Uterus (tissue), 3 donors: ENCODE measurements at regions not wholly inside any gene's neighbourhood (a gene's known extent, or its start where the extent isn't known, plus 50 kb on each side); places are given as distances from the start of the nearest gene placed in this dataset.

ENCODE experiments used
- DNase-seq, 2 donors: peaks; one replicate each; pipeline ENCODE4 v3.0.0-alpha.2; 2019 to 2020
- H3K27ac ChIP-seq, 2 donors: fragments of 200-600 bp; sonication (generic); 1 replicate in 1 of 2; 2 replicates in 1 of 2; pipeline ENCODE4 v1.5.1; 2016 to 2018
- H3K27me3 ChIP-seq, 2 donors: fragments of 200-600 bp; sonication (generic); one replicate each; pipeline ENCODE4 v1.5.1; 2018 to 2019; ENCODE audit warnings: control low read depth in 1 of 2
- H3K36me3 ChIP-seq, 2 donors: fragments of 200-600 bp; sonication (generic); one replicate each; pipeline ENCODE4 v1.5.1; 2019; ENCODE audit warnings: control low read depth in 1 of 2
- H3K4me1 ChIP-seq, 2 donors: fragments of 200-600 bp; sonication (generic); one replicate each; pipeline ENCODE4 v1.5.1; 2018 to 2019; ENCODE audit warnings: control low read depth in 1 of 2
- H3K4me3 ChIP-seq, 2 donors: fragments of 200-600 bp; sonication (generic); 1 replicate in 1 of 2; 2 replicates in 1 of 2; pipeline ENCODE4 v1.5.1; 2018 to 2019; ENCODE audit warnings: mild to moderate bottlenecking in 1 of 2
- H3K9me3 ChIP-seq, 2 donors: fragments of 200-600 bp; sonication (generic); one replicate each; pipeline ENCODE4 v1.5.1; 2019; ENCODE audit warnings: control low read depth in 1 of 2
- POLR2A ChIP-seq, 2 donors: fragments of 450-650 bp; IDR thresholded peaks; one replicate each; pipeline ENCODE4 v1.6.1; 2016; ENCODE audit warnings: antibody characterized with exemption in 2 of 2, mild to moderate bottlenecking in 1 of 2, moderate library complexity in 1 of 2
- intact Hi-C: fragments of 100-400 bp; cut with DNase I; formaldehyde crosslinking; loops from one replicate; pipeline ENCODE4 v1.15.1; 2023; ENCODE audit warnings: low total_unique reads
- TF ChIP-seq, protein P1 (sequence below), 4 experiments: fragments of 200-600 bp in 2 of 4; fragments of 450-650 bp in 2 of 4; sonication (generic) in 2 of 4; IDR thresholded peaks; one replicate each; pipeline ENCODE4 v1.5.1; 2016 to 2019; ENCODE audit warnings: antibody characterized with exemption in 4 of 4, mild to moderate bottlenecking in 2 of 4, moderate library complexity in 1 of 4
- donor health status: DM: yes; HTN: yes; CAD: no.

DNA sequence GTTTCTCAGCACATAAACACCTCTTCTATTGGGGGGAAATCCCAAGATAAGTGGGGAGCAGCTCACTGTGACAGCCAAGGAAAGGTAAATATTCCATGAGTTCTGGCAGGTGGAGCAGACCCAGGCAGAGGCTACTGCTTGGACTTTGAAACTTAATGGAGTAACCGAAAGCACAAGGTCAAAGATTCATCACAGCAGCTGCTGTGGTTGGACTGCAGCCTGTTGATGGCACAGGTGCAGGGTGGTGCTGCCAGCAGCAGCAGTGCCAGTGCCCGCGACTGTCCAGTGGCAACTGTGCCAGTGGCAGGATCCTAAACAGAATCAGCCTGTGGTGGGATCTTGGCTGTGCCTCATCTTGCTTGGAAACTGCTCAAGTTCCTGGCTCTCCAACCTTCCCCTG lies 81.4 kb upstream of the ARID2 start:
- DNase-seq = no peak
- intact Hi-C loops = no loop called here
- no peaks in the 10 kb centered on the region for H3K27me3 ChIP-seq
- H3K9me3 ChIP-seq = no peaks in the 10 kb centered on the region
- TF ChIP-seq POLR2A (IDR thresholded peaks at IDR 0.05) = no peak
- TF ChIP-seq, protein P1, sequence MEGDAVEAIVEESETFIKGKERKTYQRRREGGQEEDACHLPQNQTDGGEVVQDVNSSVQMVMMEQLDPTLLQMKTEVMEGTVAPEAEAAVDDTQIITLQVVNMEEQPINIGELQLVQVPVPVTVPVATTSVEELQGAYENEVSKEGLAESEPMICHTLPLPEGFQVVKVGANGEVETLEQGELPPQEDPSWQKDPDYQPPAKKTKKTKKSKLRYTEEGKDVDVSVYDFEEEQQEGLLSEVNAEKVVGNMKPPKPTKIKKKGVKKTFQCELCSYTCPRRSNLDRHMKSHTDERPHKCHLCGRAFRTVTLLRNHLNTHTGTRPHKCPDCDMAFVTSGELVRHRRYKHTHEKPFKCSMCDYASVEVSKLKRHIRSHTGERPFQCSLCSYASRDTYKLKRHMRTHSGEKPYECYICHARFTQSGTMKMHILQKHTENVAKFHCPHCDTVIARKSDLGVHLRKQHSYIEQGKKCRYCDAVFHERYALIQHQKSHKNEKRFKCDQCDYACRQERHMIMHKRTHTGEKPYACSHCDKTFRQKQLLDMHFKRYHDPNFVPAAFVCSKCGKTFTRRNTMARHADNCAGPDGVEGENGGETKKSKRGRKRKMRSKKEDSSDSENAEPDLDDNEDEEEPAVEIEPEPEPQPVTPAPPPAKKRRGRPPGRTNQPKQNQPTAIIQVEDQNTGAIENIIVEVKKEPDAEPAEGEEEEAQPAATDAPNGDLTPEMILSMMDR (IDR thresholded peaks at IDR 0.05) = no peak
- H3K4me3 ChIP-seq = no peak overlapping the region
- no peaks in the 10 kb centered on the region for H3K4me1 ChIP-seq
- H3K36me3 ChIP-seq = no peaks in the 10 kb centered on the region
- no peak overlapping the region for H3K27ac ChIP-seq

DNA sequence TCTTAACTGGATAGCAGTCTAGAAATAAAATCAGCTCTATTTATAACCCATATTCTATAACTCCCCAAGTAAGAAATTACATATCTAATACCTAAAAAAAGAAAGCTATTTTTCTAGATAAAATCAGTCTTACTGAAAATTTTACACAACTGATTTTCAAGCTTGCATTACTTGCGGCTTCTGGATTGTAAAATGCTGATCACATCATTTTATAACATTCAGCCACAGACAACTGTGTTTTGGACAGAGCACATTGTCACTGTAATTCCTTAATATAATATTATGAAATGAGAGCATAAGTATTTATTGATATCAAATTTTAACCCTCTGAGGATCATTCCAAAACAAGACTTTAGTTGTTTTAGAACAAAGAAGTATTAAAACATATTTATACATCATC lies 78.5 kb upstream of the ARID2 start:
- Histone ChIP-seq H3K4me1 (no peaks in the 10 kb centered on the region), H3K9me3 (no peaks in the 10 kb centered on the region), H3K4me3 (no peak overlapping the region), H3K27me3 (no peaks in the 10 kb centered on the region), H3K36me3 (no peaks in the 10 kb centered on the region), H3K27ac (no peak overlapping the region)
- intact Hi-C loops = no loop called here
- TF ChIP-seq, protein P1 (IDR thresholded peaks at IDR 0.05) = no peak
- no peak for TF ChIP-seq POLR2A (IDR thresholded peaks at IDR 0.05)
- no peak for DNase-seq

DNA sequence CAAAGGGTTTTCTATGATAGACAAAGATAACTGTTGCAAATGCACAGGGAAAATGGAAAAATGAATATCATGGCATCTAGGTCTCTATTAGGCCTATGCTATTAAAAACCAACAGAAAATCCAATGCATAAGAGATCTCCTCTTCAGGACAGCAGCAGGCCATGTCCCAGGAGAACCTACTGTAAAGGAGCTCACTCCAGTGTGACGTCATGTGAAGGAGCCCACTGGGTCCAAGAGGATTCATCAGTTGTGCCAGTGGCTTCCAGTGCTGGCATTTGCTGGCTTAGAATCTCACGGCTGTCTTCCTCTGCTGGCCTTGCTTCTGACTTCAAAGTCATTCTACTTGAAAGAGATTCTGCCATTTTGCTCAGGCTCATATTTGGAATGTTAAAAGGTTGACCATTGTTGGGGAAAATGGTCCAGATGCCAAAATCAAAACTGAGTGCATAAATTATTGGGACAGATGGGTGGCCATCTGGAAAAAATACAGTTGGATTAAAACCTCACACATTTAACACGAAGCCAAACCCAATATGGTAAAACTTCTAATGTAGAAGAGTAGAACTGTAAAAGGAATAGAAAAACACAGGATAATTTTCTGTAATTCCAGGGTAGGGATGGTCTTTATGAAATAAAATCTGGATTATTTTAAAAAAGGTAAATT lies 75.4 kb upstream of the ARID2 start:
- H3K9me3 ChIP-seq = no peaks in the 10 kb centered on the region
- H3K36me3 ChIP-seq = no peaks in the 10 kb centered on the region
- H3K27me3 ChIP-seq = no peaks in the 10 kb centered on the region
- TF ChIP-seq POLR2A (IDR thresholded peaks at IDR 0.05) = no peak
- TF ChIP-seq, protein P1 (IDR thresholded peaks at IDR 0.05) = no peak
- no peak for DNase-seq
- intact Hi-C loops = no loop called here
- H3K27ac ChIP-seq = no peak overlapping the region
- H3K4me3 ChIP-seq = no peak overlapping the region
- no peaks in the 10 kb centered on the region for H3K4me1 ChIP-seq

DNA sequence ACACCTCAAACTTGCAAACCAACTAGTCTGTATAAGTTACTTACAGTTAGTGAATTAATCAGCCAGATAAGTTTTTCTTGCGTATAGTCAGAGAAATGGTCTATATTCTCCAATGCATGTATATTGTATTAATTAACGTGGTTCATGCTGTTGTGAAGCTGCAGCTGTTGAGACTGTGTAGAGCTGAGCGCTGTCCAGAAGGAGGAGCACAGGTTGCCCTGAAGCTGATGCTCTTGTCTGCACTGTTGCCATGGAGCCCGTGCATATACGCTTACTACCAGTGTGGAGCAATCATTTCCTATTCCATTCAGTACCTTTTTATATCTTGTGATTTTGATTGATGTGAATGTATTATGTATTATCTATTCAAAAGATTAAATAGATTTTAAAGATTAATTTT lies 74.3 kb upstream of the ARID2 start:
- no peaks in the 10 kb centered on the region for H3K36me3 ChIP-seq
- TF ChIP-seq, protein P1 (IDR thresholded peaks at IDR 0.05) = no peak
- no peak for TF ChIP-seq POLR2A (IDR thresholded peaks at IDR 0.05)
- no peak overlapping the region for H3K27ac ChIP-seq
- no peak for DNase-seq
- H3K27me3 ChIP-seq = no peaks in the 10 kb centered on the region
- intact Hi-C loops = no loop called here
- no peaks in the 10 kb centered on the region for H3K9me3 ChIP-seq
- H3K4me3 ChIP-seq = no peak overlapping the region
- no peaks in the 10 kb centered on the region for H3K4me1 ChIP-seq

DNA sequence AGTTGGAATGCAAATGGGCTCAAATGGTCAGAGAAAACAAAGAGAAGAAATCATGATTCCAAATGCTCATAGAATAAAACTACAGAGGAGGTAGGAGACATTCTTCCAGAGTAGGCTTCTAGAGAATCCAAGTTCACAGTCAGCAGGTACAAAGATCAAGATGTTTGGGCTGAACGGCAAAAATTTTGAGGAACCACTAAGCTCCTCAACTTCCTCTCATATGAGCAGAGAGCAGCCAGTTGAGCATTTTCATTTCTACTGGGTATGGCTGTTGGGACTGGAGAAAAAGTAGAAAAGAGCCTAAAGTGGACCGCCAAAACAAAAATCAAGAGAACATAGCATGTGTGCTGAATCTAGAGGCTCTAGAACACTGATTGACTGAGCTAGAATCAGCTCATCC lies 73.8 kb upstream of the ARID2 start:
- Histone ChIP-seq H3K36me3 (no peaks in the 10 kb centered on the region), H3K27me3 (no peaks in the 10 kb centered on the region), H3K9me3 (no peaks in the 10 kb centered on the region), H3K27ac (no peak overlapping the region), H3K4me3 (no peak overlapping the region), H3K4me1 (no peaks in the 10 kb centered on the region)
- TF ChIP-seq, protein P1 (IDR thresholded peaks at IDR 0.05) = no peak
- no peak for TF ChIP-seq POLR2A (IDR thresholded peaks at IDR 0.05)
- intact Hi-C loops = no loop called here
- DNase-seq = no peak
